Retinal pigment epithelial cell (primary cell): ENCODE measurements at regions not wholly inside any gene's neighbourhood (a gene's known extent, or its start where the extent isn't known, plus 50 kb on each side); places are given as distances from the start of the nearest gene placed in this dataset.
"Not testable (repeated sequence)": the region's sequence is repeated elsewhere in the genome, so short reads cannot be mapped to it uniquely, and the experiment has no call there.

Source experiments
- DNase-seq: peaks from one replicate; pipeline ENCODE4 v3.0.0-alpha.2; 2010; ENCODE audit warnings: low read depth
- H3K4me3 ChIP-seq: 2 replicates; pipeline ENCODE4 v1.5.1; 2011; ENCODE audit warnings: mild to moderate bottlenecking, low read length, control low read depth, moderate library complexity
- TF ChIP-seq, protein P1 (sequence below): conservative IDR thresholded peaks from 2 replicates; pipeline ENCODE4 v1.5.1; 2011; ENCODE audit warnings: low read depth, low read length, control low read depth, inconsistent platforms

DNA sequence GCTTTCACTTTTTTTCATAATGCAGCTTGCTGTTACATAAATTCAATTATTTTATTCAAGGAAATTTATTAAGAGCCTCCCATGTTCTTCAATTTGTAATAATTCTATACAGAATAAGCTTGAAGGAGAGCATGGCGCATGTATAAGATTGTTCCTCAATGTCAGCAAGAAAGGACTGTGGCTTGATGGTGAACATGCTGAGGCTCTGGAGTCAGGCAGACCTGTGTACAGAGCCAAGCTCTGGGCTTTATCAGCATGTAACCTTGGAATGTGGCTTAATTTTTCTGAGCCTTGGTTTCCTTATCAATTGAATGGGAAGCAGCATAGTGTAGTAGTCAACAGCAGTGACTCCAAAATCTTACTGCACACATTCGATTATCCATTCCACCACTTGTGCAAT is 92.4 kb downstream of the JRKL start:
- TF ChIP-seq, protein P1, sequence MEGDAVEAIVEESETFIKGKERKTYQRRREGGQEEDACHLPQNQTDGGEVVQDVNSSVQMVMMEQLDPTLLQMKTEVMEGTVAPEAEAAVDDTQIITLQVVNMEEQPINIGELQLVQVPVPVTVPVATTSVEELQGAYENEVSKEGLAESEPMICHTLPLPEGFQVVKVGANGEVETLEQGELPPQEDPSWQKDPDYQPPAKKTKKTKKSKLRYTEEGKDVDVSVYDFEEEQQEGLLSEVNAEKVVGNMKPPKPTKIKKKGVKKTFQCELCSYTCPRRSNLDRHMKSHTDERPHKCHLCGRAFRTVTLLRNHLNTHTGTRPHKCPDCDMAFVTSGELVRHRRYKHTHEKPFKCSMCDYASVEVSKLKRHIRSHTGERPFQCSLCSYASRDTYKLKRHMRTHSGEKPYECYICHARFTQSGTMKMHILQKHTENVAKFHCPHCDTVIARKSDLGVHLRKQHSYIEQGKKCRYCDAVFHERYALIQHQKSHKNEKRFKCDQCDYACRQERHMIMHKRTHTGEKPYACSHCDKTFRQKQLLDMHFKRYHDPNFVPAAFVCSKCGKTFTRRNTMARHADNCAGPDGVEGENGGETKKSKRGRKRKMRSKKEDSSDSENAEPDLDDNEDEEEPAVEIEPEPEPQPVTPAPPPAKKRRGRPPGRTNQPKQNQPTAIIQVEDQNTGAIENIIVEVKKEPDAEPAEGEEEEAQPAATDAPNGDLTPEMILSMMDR = no peak
- no peak for DNase-seq
- H3K4me3 ChIP-seq = no peak overlapping the region

DNA sequence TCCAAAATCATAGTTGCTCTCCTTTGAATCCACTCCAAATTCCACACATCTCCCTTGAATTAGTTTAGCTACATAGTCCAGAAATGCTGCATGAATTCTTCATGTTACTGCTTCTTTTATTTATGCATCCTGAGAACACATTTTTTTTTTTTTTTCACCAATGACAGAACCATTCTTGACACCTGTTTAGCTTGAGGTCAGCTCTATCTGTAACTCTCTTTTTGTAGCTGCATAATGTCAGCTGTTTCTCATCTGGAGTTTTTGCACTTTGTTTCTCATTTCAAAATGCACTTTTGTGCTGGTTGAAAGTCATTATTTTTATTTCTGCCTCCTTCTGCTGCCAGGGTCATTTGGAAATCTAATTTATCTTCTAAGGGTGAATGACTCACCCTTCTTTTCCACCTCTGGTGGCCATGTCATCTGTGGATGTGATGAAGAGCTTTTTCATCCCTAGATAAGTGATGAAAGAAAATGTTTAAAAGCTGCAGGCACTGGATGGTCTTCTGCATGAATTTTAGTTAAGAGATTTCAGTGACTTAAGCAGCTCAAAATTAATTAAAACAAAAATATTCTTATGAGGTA is 93.7 kb downstream of the JRKL start:
- TF ChIP-seq, protein P1 = no peak
- no peak for DNase-seq

DNA sequence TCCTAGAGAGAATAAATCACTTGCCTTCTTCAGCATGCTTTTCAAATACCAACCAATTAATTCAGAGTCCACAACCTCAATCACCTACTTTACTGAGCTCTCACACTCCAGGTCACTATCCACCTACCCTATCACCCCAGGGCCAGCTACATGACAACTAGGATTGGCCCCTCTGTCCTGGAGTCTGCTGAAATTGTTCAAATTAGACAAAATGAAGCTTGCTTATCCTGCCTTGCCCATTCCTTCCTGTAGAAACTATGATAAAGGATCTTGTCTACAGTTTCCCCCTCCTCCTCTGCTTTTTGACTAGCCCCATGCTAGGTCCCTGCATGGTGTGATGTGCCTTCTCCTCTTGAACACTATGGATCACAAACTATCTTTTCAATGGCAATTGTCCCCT is 94.5 kb downstream of the JRKL start:
- no peak overlapping the region for H3K4me3 ChIP-seq
- no peak for DNase-seq
- TF ChIP-seq, protein P1 = no peak

More for the DNA sequence above, 93.7 kb downstream of the JRKL start:
- no peak overlapping the region for H3K4me3 ChIP-seq

DNA sequence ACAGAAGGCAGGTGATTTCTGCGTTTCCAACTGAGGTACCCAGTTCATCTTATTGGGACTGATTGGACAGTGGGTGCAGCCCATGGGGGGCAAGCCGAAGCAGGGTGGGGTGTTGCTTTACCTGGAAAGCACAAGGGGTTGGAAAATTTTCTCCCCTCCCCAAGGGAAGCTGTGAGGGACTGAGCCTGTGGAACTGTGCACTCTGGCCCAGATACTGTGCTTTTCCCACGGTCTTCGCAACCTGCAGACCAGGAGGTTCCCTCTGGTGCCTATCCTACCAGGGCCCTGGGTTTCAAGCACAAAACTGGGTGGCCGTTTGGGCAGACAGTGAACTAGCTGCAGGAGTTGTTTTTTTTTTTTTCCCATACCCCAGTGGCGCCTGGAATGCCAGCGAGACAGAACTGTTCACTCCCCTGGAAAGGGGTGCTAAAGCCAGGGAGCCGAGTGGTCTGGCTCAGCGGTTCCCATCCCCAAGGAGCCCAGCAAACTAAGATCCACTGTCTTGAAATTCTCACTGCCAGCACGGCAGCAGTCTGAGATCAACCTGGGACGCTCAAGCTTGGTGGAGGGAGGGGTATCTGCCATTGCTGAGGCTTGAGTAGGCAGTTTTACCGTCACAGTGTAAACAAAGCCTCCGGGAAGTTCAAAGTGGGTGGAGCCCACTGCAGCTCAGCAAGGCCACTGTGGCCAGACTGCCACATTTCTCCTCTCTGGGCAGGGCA is 97.2 kb downstream of the JRKL start:
- TF ChIP-seq, protein P1 = no peak
- DNase-seq = no peak
- peak overlapping the region; percentile 17 for H3K4me3 ChIP-seq

DNA sequence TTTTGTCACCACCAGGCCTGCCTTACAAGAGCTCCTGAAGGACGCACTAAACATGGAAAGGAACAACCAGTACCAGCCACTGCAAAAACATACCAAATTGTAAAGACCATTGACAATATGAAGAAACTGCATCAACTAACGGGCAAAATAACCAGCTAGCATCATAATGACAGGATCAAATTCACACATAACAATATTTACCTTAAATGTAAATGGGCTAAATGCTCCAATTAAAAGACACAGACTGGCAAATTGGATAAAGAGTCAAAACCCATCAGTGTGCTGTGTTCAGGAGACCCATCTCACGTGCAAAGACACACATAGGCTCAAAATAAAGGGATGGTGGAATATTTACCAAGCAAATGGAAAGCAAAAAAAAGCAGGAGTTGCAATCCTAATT is 99.1 kb downstream of the JRKL start:
- not testable (repeated sequence) for DNase-seq

DNA sequence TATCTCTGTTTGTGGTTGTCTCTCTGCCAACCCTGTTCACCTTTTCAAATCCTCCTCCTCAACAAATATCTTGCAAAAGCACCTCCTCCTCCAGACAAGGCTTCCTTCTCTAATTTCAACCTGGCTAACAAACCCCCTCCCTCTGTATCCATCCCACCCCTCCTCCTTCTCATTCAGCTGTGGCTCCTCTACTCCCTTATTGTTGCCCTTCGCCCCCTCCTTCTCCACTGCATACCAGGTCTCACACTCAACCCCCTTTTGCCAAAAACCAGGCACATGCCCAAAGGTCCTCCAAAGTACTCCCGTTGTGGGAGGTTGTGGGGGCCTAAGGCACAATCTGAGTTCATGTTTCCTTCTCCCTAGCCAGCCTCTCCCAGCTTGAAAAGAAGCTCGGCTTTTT is 110.6 kb downstream of the JRKL start:
- DNase-seq = no peak
- TF ChIP-seq, protein P1 = no peak
- H3K4me3 ChIP-seq = no peak overlapping the region

More for the DNA sequence above, 99.1 kb downstream of the JRKL start:
- H3K4me3 ChIP-seq = not testable (repeated sequence)

DNA sequence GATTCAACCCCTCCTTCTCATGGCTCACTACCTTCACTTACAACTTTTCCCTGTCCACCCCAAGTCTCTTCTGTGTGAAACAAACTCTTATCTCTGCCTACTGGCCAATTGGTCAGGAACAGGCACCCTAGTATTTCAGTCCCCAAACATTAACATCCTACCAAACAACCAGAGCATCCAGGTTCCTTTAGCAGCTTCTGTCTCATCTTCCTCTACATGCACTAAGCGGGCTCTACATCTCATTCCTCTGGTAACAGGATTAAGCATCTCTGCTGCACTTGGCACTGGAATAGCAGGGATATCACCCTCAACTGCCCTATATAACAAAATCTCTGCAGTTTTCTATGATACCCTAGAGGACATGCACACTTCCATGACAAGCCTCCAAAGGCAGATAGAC is 116.2 kb downstream of the JRKL start:
- DNase-seq = no peak
- TF ChIP-seq, protein P1 = no peak
- H3K4me3 ChIP-seq = no peak overlapping the region
